Testis (tissue), 2 donors: ENCODE measurements at regions not wholly inside any gene's neighbourhood (a gene's known extent, or its start where the extent isn't known, plus 50 kb on each side); places are given as distances from the start of the nearest gene placed in this dataset.
A peak's percentile ranks its signal among the peaks of the same experiment; 100 is the strongest.
"Not testable (repeated sequence)": the region's sequence is repeated elsewhere in the genome, so short reads cannot be mapped to it uniquely, and the experiment has no call there.

Experiments
- DNase-seq: peaks from one replicate; pipeline ENCODE4 v3.0.0-alpha.2; 2019
- H3K27ac ChIP-seq, 2 donors: fragments of 200-600 bp; sonication (generic); one replicate each; pipeline ENCODE4 v1.5.1; 2019
- H3K27me3 ChIP-seq: fragments of 200-600 bp; sonication (generic); one replicate; pipeline ENCODE4 v1.5.1; 2019
- H3K36me3 ChIP-seq: fragments of 200-600 bp; sonication (generic); one replicate; pipeline ENCODE4 v1.5.1; 2017; ENCODE audit warnings: low read depth; ENCODE audit errors: missing control alignments
- H3K4me1 ChIP-seq: fragments of 200-600 bp; sonication (generic); one replicate; pipeline ENCODE4 v1.5.1; 2019
- H3K4me3 ChIP-seq, 2 donors: fragments of 200-600 bp; sonication (generic); one replicate each; pipeline ENCODE4 v1.5.1; 2017 to 2019
- H3K9me3 ChIP-seq: fragments of 200-600 bp; sonication (generic); one replicate; pipeline ENCODE4 v1.5.1; 2017
- POLR2A ChIP-seq: fragments of 450-650 bp; IDR thresholded peaks from one replicate; pipeline ENCODE4 v1.6.1; 2017; ENCODE audit warnings: antibody characterized with exemption, mild to moderate bottlenecking, moderate library complexity
- WGBS, 2 donors: methylation state at CpG; one replicate each; pipeline ENCODE4 v1.1.5; 2018; 5-methylcytosine and 5-hydroxymethylcytosine counted together
- intact Hi-C: fragments of 100-400 bp; cut with DNase I; formaldehyde crosslinking; loops from one replicate; pipeline ENCODE4 v1.15.1; 2023; ENCODE audit warnings: low total_unique reads
- TF ChIP-seq, protein P1 (sequence below), 3 experiments: fragments of 450-650 bp in 2 of 3; fragments of 200-600 bp in 1 of 3; sonication (generic) in 1 of 3; IDR thresholded peaks; one replicate each; pipeline ENCODE4 v1.5.1; 2016 to 2019; ENCODE audit warnings: antibody characterized with exemption in 3 of 3, mild to moderate bottlenecking in 2 of 3, moderate library complexity in 1 of 3

DNA sequence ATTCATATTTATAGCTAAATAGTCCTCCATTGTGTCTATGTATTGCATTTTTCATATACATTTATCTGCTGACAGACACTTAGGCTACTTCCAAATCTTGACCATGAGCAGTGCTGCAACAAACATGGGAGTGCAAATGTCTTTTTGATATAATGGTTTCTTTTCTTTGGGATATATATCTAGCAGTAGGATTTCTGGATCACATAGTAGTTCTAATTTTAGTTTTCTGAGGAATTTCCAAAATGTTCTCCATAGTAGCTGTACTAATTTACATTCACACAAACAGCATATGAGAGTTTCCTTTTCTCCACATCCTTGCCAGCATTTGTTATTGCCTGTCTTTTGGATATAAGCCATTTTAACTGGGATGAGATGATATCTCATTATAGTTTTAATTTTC, 1521.3 kb downstream of the REEP3 start:
- H3K4me1 ChIP-seq: no peaks in the 10 kb centered on the region
- intact Hi-C loops: no loop called here
- no peak overlapping the region for H3K27ac ChIP-seq
- no peak for DNase-seq
- no peaks in the 10 kb centered on the region for H3K36me3 ChIP-seq
- no peaks in the 10 kb centered on the region for H3K9me3 ChIP-seq
- TF ChIP-seq POLR2A: no peak
- TF ChIP-seq, protein P1, sequence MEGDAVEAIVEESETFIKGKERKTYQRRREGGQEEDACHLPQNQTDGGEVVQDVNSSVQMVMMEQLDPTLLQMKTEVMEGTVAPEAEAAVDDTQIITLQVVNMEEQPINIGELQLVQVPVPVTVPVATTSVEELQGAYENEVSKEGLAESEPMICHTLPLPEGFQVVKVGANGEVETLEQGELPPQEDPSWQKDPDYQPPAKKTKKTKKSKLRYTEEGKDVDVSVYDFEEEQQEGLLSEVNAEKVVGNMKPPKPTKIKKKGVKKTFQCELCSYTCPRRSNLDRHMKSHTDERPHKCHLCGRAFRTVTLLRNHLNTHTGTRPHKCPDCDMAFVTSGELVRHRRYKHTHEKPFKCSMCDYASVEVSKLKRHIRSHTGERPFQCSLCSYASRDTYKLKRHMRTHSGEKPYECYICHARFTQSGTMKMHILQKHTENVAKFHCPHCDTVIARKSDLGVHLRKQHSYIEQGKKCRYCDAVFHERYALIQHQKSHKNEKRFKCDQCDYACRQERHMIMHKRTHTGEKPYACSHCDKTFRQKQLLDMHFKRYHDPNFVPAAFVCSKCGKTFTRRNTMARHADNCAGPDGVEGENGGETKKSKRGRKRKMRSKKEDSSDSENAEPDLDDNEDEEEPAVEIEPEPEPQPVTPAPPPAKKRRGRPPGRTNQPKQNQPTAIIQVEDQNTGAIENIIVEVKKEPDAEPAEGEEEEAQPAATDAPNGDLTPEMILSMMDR (IDR thresholded peaks at IDR 0.05): no peak
- no peak overlapping the region for H3K4me3 ChIP-seq
- no peaks in the 10 kb centered on the region for H3K27me3 ChIP-seq

DNA sequence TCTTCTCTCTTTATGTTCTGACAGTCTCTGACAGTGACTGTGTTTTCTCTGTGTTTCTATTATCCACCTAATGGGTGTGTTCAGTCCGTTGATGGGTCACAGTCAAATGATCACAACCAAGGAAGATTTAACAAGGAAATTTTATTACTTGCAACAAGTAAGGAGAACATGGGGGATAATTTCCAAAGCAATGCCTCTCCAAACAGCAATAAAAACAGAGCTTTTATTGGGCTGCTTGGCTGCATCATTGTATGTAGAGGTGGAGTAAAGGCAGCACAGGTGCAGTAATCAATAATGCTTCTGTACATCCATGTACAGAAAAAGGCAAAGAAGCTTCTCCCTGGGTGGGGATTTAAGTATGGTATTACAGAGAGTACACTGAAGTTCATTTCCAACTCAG, 1525.6 kb downstream of the REEP3 start:
- intact Hi-C loops: no loop called here
- no peak for TF ChIP-seq POLR2A
- TF ChIP-seq, protein P1 (IDR thresholded peaks at IDR 0.05): no peak
- DNase-seq: no peak
- no peaks in the 10 kb centered on the region for H3K36me3 ChIP-seq
- no peaks in the 10 kb centered on the region for H3K27me3 ChIP-seq
- no peaks in the 10 kb centered on the region for H3K4me1 ChIP-seq
- 50 to 74% methylated on average over 1 of the region's 1 CpG for WGBS, 2 donors
- H3K27ac ChIP-seq: no peak overlapping the region
- H3K4me3 ChIP-seq: no peak overlapping the region
- no peaks in the 10 kb centered on the region for H3K9me3 ChIP-seq

- H3K27me3 ChIP-seq, intact Hi-C loops, H3K27ac ChIP-seq, H3K9me3 ChIP-seq, H3K4me3 ChIP-seq, H3K36me3 ChIP-seq, H3K4me1 ChIP-seq, DNase-seq: not testable (repeated sequence)
- 69 to 78% methylated on average over 12 to 15 of the region's 22 CpGs for WGBS, 2 donors
These were observed 1530.9 kb downstream of the REEP3 start for GRCh38 chr10:65052111-65052510.

DNA sequence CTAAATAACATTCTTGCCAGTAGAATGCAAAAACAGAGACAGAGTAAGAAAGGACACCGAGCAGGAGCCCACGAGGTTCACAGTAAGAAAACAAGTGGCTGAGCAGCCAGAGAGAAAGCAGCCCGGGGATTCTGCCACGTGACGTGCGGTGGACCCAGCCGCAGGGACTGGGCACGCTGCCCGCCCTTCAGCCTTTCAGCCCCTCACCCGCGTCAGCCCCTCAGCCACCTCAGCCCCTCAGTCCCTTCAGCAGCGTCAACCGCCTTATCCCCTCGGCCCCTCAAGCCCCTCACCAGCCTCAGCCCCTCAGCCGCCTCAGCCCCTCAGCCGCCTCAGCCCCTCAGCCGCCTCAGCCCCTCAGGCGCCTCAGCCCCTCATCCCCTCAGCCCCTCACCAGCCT, 1532.2 kb downstream of the REEP3 start:
- intact Hi-C loops, H3K4me1 ChIP-seq, DNase-seq, H3K9me3 ChIP-seq, H3K36me3 ChIP-seq, H3K27me3 ChIP-seq, H3K27ac ChIP-seq: not testable (repeated sequence)
- H3K4me3 ChIP-seq: peak overlapping the region in 1 of 2 donors; percentile 26
- WGBS, 2 donors: 76 to 89% methylated on average over 15 to 17 of the region's 18 CpGs

- H3K36me3 ChIP-seq, H3K9me3 ChIP-seq, H3K4me1 ChIP-seq, intact Hi-C loops, H3K27me3 ChIP-seq, DNase-seq, H3K27ac ChIP-seq: not testable (repeated sequence)
- peak overlapping the region; percentile 24 to 26 for H3K4me3 ChIP-seq
- 65 to 85% methylated on average over 5 to 42 of the region's 46 CpGs for WGBS, 2 donors
These were observed 1532.7 kb downstream of the REEP3 start for GRCh38 chr10:65053831-65054351.

DNA sequence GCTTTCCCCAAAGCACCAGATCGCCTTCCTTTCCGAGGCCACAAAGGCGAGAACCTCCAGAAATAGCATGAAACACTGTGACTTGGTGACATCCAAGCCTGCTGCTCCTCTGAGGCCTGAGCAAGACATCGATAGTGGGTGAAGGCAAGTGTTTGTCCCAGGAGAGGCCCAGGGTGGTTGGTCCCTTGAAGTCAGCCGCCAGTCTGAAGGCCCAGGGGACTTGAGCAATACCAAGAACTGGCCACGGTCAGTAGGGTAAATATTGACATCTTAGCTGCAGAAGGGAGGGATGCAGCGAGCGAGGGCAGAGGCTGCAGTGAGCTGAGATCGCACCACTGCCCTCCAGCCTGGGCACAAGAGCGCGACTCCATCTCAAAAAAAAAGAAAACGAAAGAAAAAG, 1533.5 kb downstream of the REEP3 start:
- WGBS, 2 donors: 44 to 72% methylated on average over 11 to 12 of the region's 12 CpGs
- H3K9me3 ChIP-seq, DNase-seq: not testable (repeated sequence)

DNA sequence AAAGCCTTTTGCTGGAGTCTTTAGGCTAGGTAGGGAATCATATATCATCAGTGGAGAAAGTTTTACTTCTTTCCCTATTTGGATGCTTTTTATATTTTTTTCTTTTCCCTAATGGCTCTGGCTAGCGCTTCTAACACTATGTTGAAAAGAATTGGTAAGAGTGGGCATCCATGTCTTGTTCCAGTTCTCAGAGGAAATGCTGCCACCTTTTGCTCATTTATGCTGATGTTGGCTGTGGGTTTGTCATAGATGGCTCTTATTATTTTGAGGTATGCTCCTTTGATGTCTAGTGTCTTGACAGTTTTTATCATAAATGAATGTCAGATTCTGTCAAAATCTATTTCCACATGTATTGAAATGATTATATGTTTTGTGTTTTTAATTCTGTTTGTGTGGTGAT, 1544.1 kb downstream of the REEP3 start:
- Histone ChIP-seq H3K27me3 (no peaks in the 10 kb centered on the region), H3K36me3 (no peaks in the 10 kb centered on the region), H3K9me3 (no peaks in the 10 kb centered on the region), H3K4me3 (no peak overlapping the region), H3K27ac (no peak overlapping the region), H3K4me1 (no peaks in the 10 kb centered on the region)
- 78 to 93% methylated on average over 1 of the region's 1 CpG for WGBS, 2 donors
- intact Hi-C loops: no loop called here
- no peak for DNase-seq
- no peak for TF ChIP-seq POLR2A
- TF ChIP-seq, protein P1 (IDR thresholded peaks at IDR 0.05): no peak

More for the DNA sequence above, 1533.5 kb downstream of the REEP3 start:
- H3K36me3 ChIP-seq, intact Hi-C loops, H3K4me3 ChIP-seq, H3K27me3 ChIP-seq, H3K27ac ChIP-seq, H3K4me1 ChIP-seq: not testable (repeated sequence)
